ENCODE measurements at regions not wholly inside any gene's neighbourhood (a gene's known extent, or its start where the extent isn't known, plus 50 kb on each side); places are given as distances from the start of the nearest gene placed in this dataset.

DNA sequence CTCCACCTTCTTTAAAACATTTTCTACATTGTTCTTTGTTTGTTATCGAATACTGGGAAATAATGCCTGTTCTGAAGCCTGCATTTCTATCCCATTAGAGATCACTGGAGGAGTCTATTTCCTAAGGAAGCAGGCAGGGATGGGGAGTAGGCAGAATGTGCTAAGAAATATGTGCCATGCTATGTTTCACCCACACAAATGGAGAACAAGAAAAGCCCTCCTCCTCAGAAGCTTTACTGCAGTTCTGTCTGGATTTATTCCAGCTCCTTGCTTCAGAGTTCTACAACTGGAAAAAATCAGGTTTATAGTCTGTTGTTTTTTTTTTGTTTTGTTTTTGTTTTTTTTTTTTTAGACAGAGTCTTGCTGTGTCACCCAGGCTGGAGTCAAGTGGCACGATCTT is 825.1 kb downstream of the SLC4A3 start:
- DNase-seq: no peak

DNA sequence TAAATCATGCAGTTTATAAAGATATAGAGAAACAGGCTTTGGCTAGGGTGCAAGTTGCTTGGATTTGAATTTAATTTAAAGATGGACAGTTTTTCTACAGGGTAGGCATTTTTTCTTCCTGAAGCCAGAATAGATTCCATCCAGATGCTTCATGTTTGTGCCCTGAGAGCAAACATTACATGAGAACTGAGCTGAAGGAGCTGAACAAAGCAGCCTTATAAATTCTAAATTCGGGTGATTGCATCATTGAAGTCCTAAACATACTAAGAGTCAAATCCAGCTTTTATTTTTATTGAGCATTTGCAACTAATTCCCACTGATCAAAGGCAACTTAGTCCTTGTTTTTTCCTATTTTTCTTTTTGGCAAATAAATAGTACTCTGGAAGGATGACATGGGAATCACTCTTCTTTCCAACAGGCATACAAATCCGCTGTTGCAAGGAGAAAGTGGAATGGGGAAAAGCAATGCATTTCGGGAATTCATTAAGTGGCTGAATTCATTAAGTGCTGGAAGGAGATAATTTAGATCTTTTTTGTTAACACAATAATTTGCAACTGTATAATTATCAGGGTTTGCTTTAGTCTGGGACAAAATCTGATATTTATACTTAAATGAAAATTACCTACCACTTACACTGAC is 828.0 kb downstream of the SLC4A3 start:
- no peak for DNase-seq

DNA sequence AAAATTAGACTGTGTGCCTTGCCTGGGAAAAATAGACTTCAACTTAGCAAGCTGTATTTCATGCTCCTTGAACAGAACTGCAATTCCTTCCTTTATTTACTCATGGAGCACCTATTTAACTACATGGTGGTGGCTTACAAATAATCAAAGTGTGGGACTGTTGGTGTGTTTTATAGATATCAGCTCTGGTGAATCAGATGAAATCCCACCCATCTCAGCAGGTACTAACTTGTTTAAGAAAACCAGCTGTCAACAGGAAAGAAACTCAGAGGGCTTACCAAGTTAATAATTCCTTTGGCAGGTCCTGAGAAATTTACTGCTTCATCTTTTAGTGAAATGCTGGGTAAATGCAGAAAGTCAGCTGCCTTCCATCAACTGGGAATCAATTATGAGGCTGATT is 830.6 kb downstream of the SLC4A3 start:
- DNase-seq: no peak

DNA sequence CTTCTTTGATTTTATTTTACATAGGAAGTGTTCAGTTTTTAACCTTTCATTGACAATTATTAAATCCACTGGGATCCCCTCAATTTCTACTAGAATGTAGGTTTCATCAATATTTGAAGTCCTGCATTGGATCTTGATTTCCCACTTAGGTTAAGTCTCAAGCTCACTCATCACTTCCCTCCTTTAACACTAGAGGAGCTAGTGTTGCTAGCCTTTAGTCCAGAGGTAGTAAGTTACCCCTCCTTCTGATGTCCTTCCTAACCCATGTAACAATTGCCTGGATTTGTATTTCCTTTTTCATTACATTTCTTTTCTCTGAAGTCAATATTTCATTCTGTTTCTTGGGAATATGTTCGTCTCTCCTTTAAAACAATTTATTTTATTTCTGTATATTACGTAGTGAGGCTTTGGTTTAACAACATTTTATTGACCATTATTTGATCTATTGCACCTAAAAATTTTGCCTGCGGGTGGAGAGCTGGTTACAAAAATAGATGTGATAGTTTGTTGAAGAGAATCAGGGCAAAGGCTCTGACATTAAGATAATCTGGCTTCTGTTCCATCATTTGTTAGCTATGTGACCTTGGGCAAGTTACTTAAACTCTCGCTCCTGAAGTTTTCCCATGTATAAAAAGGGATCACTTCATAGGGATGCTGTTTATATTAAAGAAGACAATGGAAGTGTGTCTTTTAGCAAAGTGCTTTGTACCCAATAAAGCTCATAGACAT is 833.0 kb downstream of the SLC4A3 start:
- DNase-seq: no peak

DNA sequence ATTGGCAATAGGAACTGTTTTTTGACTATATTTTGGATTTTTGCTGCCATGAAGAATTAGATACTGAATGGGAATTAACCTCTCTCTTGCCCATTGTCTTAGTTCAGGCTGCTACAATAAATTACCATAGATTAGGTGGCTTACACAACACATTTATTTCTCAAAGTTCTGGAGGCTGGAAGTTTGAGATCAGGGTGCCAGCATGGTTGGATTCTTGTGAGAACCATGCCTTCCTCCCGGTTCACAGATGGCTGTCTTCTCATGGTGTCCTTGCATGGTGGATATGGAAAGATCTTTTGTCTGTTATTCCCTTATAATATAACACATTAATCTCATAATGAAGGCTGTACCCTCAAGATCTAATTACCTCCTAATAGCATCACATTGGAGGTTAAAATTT is 836.4 kb downstream of the SLC4A3 start:
- no peak for DNase-seq

DNA sequence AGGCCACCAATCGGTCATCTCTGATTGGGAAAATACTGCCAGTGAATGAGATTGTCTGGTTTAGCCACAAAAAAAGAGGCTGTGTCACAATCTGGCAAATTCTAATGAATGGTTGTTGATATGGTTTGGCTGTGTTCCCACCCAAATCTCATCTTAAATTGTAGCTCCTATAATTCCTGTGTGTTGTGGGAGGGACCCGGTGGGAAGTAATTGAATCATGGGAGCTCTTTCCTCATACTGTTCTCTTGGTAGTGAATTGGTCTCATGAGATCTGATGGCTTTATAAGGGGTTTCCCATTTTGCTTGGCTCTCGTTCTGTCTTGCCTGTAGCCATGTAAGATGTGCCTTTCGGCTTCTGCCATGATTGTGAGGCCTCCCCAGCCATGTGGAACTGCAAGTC is 838.3 kb downstream of the SLC4A3 start:
- no peak for DNase-seq

DNA sequence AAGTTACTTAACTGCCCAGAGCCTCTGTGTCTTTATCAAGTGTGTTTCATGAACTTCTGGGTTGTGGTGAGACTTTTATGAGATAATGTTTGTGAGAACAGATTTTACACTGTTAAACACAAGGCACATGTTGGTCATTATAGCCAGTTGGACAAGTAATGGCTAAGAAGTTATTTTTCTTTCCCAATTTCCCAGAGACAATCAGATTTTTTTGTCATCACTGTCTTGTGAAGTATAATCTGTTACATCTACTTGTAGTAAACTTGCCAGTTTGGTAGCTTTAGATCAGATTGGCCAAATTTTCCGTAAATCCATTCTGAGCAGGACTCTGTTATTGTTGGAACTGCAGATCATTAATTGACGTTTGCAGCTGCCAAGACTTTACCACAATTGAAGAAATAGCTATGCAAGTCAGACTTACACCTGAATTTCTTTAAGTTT is 838.8 kb downstream of the SLC4A3 start:
- DNase-seq: no peak

DNA sequence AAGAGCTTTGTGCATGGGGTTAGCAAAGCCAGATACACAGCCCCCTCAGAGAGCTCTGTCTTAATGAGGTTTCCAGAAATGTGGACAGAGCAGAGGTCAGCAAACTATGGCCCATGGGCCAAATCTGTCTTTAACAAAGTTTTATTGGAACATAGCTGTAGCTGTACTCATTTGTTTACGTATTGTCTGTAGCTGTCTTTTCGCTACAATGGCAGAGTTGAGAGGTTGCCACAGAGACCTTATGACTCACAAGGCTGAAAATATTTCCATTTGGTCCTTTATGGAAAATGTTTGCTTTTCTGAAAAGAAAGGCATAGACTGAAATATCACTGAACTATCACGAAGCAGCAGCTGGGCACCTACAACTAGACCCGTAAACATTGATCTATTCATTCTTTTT is 841.8 kb downstream of the SLC4A3 start:
- DNase-seq: no peak

DNA sequence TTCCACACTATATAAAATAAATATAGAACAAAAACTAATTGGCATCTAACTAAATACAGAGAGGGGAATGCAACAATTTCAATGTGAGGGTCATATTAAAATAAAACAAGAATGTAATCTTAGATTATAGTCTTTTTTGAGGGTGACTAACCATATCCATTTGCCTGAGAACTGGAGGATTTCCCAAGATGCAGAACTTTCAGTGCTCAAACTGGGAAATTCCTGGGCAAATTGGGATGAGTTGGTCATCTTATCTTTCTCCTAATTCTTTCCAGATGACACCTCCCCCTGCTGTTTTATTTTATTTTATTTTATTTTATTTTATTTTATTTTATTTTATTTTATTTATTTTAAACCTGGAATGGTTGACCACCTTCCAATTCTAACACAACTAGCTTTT is 846.2 kb downstream of the SLC4A3 start:
- no peak for DNase-seq

DNA sequence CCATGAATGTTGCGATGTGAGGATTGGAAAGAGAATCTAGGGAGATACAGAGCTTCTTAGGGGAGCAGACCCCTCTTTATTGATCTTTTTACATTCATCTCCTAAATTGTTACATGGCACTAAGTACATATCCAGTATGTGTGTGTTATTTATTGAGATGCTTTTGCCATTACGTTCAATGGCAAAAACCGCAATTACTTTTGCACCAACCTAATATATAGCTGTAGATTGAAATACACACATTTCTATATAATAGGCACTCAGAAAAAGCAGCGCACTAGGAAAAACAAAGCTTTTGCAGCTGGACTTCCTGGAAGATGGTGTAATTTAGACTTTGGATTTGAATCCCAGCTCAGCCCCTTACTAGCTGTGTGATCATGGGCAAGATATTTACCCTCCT is 849.4 kb downstream of the SLC4A3 start:
- DNase-seq: no peak

DNA sequence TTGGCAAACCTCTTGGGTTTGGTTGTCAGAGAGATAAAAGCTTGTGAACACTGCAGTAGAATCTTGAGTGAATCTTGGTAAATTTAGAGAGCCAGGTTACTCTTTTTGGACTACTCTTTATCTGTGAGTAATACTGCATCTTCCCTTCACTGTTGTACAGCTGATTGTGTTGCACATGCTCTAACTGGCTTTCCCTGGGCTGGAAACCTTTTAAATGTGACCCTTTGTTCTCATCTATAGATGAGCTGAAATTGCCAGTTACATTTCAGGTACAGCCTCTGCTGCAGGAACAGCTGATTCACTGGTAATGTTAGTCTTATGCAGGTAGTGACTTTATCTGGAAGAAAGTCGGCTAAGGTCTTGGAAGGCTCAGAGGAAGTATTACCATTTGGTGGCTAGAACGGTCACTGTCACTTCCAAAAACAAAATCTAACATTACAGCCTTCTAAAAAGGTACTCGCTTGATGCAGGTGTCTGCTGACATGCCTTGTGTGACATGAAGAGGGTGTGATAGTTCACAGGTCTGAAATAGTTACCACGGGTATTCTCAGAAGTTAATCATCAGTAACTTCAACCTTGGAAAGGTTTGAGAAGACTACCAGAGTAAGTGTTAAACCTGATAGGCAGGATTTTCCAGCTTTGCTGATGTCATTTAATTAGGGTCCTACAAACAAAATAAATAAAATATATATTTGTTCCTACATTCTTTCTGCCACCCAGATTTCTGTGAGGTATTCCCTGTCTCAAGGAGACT is 851.1 kb downstream of the SLC4A3 start:
- DNase-seq: no peak

DNA sequence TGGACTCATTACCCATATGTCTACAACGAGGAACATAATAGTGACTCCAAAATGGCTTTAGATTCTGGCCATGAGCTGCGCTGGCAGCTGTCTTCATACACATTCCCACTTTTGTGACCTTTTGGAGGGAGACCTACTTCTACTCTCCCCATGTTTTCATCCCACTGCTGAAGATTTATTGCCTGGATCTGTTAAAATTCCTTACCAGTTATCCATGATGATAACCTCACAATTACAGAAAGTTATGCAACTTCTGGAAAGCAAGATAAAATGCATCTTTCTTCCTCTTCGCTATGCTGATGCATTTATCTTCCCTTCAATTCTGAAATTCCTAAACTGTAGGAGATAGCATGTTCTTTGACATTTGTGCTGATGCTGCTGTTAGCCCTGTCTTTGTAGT is 855.3 kb downstream of the SLC4A3 start:
- no peak for DNase-seq

DNA sequence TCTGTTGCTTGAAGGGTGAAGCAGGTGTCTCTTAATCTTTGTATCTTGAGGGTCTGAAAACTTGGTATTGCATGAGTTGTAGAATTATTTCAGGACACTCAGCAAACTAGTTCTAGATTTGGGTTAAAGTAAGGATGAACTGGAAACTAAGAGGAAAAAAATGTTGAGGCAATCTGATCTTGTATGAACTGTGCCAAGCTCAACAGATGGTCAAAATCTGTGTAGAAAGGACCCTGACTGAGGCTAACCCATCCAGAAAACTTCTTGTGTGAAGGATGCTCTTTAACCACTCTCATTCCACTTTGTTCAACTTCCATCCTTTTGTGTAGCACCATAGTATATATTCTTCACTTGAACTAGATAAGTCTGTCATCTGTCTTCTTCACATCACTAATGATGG is 861.7 kb downstream of the SLC4A3 start:
- DNase-seq: no peak

DNA sequence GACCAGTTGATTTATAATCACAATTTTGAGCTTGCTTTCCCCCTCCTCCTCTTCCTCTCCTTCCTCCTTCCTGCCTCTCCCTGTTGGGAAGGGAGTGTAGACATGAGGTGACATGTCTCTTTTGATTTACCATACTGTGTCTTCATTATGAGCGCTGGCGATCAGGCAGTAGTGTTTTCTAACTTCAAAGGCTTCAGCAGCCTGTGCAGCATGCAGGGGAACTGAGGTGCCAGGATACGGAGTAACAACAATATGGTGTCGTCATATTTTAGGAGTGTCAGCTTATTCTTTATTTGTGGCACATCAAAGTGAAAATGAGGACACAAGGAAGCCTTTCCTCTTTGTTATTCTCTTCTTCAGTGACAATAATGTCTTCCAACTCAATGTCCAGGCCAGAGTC is 864.2 kb downstream of the SLC4A3 start:
- DNase-seq: no peak

DNA sequence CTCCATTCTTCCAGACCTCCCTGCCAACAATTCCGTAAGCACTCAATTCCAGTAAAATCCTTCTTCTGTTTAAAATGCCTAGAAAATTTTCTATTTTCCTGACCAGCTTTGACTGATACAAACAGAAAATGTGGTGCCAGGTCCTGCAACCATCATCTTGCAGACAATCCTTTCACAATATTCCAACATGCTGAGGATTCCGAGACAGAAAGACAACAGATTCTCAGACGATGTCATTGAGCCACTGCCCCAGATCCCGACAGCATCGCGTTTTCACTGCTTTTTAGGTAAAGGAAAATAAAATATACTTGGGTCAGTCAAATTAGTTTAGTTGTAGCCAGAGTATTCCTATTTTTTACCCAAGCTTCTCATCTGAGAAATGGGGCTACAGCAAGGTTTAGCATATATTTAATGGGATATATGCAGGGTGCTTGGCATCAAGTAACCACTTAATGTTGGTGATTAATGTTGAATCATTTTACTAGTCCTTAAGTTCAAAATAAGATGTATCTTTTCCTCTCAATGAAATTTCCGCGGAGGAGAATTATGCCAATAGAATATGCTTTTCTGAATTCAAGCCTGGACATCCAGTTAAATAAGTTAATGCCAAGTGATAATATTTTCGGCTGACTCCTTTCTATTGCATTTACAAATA is 866.6 kb downstream of the SLC4A3 start:
- DNase-seq: no peak

DNA sequence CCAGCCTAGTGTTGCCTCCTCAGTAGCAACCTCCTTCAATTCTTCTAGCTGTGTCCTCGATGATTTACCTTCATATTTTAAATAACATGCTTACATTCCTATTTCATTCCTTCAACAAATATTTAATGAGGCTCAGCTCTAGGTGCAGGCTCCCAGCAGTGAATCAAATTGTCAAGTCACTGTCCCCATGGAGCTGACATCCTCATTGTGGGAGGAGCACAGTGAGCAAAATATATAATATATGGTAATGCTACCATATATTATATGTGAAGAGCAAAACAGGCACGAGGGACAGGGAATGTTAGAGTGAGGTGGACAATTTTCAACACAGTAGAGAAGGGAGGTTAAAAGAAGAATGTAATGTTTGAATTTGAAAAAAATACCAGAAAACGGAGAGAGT is 869.1 kb downstream of the SLC4A3 start:
- DNase-seq: no peak

DNA sequence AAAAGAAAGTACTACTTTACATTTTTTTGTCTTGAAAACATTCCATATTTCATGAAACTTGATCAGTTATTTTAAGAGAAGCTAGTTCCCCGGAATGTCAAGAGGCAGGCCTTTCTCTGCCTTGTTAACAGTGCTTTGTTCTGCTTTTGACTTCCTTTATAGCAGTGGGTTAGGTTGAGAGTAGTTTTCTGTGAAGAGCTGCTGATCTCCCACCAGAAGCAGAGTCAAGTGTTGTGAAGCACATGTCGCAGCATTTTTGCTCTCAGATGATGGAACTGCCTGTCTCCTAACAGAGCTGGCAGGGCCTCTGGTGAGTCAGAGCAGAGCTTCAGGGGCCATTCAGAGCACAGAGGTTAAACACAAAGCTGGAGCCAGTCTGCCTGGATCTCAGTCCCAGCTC is 871.8 kb downstream of the SLC4A3 start:
- DNase-seq: no peak

DNA sequence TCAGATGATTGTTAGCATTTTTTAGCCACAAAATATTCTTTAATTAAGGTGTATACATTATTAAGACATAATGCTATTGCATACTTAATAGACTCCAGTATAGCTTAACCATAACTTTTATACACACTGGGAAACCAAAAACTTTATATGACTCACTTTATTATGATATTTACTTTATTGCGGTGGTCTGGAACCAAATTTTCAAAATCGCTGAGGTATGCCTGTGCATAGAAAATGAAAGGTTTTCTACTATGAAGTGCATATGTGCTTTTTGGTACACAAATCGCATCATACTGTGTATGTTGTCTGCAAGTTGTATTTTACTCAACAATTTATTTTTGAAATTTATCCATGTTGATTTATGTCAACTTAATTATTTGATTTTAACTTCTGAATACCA is 875.1 kb downstream of the SLC4A3 start:
- no peak for DNase-seq

DNA sequence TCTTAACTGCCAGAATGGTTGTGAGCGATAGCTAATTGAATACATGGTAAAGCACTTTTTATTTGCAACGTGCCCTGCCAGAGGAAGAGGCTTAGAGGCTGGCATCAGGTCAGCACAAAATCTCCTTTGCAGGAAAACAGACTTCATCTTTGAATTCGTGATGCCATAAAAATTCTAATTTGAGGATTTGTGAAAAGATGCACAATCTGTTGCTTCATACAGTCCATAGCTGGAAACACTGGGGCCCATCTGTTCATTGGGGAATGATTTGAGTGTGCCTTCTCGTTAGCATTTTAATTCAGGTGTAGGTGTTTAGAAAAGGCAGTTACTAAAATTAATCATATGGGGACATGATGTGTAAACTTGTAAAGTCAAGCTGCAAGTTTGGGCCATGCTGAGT is 876.0 kb downstream of the SLC4A3 start:
- DNase-seq: no peak

DNA sequence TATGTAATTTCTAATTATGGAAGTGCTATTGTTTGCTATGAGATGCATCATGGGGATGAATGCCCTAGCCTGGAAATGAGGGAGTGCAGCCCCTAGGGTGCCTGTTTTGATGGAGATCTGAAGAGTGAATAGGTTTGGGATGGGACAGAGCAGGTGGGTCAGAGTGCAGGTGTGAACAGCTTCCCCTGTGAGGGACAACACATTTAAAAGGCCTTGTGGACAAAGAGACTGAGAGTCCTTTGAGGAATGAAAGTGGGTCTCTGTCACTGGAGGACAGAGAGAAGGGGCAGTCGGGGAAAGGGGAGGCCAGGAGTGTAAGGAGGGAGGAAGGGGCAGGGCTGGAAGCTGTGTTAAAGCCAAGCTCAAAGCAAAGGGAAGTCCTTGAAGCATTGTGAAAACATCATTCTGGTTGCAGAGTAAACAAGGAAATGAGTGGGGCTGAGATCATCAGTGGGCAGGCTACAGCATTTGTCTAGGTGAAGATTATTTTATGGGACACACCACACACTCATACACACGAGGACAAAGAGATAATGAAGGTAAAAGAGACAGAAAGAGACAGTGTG is 877.6 kb downstream of the SLC4A3 start:
- DNase-seq: no peak

DNA sequence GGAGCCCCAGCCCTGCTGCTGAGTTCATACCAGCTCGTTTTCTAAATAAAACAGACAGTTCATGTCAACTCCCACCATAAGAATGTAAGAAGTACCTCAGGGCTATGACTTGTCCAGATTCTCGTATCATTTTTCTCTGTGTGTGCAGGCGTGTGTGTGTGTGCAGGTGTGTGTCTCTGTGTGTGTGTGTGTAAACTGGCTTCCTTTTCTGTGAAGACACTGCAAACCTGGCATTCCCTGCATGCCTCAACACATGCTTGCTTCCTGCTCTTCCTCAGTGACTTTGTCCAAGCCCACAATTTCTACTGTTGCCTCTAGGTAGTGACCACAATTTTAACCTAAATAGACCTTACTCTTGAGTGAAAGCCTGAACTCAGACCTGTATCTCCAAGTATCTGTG is 879.0 kb downstream of the SLC4A3 start:
- no peak for DNase-seq

DNA sequence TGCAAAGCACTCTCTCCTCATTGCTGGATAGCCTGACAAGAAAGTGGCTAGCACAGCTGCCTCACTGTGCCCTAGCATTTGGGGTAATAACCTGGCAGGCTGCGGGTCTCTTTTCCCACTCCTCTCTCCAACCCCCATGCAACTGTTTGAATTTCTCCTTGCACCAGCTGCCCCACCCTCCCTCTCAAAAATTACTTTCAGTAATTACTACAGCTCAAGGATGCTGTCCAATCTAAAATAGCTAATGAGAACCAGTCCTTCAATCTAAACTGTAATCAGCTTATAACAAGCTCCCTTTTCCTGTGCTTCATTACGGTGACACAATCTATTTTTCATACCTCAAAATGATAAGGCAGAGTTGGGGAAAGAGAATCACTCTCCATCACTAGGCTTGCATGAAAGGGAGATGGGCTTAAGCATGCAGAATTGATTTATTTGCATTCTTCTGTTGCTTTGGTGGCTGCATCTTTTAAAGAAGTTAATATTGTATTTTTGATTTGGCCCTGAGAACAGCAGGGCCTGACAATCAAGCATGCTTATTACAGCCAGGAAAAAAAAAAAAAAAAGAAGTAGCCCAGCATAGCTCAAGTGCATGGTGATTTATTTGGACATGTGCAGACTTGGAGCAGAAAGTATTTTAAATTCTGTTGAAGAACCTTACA is 881.8 kb downstream of the SLC4A3 start:
- DNase-seq: no peak

DNA sequence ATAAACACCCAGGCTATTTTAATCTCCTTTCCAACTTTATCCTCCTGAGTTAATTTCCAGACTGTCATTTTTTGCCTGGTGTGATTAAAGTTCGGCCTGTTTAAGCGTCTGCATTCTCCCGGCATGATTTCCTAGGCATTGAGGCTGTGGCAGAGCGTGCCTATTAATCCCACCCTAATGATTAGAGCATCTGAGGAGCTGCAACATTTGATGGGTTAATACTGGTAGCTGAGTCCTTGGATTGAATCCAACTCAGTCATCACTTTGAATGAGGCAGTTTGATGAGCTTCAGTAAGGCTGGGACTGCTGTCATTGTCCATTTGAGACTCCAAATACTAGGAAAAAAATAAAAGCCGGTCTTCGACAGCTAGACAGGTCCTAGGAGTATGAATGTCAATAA is 882.5 kb downstream of the SLC4A3 start:
- DNase-seq: no peak

All from CD4-positive, alpha-beta T cell treated with Interleukin-12 subunit alpha and Interleukin-12 subunit beta, for 1 hour (primary cell).